Activated CD8-positive, alpha-beta memory T cell treated with anti-CD3 and anti-CD28 coated beads for 4 hours (primary cell): ENCODE measurements at regions not wholly inside any gene's neighbourhood (a gene's known extent, or its start where the extent isn't known, plus 50 kb on each side); places are given as distances from the start of the nearest gene placed in this dataset.

ENCODE experiments used
- DNase-seq, 2 donors: peaks; one replicate each; pipeline ENCODE4 v3.0.0-alpha.2; 2020; ENCODE audit warnings: low read depth in 2 of 2

DNA sequence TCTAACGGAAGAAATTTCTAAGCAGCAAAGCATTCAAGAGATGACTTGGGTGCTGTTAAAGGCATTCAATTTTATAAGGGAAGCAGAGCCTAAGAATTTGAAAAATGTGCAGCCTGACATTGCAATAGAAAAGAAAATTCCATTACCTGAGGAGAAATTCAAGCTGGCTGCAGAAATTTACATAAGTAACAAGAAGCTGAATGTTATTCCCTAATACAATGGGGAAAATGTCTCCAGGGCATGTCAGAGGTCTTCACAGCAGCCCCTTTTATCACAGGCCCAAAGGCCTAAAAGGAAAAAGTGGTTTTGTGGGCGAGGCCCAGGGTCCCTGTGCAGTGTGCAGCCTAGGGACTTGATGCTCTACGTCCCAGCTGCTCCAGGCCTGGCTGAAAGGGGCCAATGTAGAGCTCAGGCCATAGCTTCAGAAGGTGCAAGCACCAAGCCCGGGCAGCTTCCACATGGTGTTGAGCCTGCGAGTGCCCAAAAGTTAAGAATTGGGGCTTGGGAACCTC is 306.7 kb downstream of the RDH14 start:
- DNase-seq, result no peak

- DNase-seq, result no peak
Measured at GRCh38 chr2:18251486-18251885, 309.0 kb downstream of the RDH14 start.

DNA sequence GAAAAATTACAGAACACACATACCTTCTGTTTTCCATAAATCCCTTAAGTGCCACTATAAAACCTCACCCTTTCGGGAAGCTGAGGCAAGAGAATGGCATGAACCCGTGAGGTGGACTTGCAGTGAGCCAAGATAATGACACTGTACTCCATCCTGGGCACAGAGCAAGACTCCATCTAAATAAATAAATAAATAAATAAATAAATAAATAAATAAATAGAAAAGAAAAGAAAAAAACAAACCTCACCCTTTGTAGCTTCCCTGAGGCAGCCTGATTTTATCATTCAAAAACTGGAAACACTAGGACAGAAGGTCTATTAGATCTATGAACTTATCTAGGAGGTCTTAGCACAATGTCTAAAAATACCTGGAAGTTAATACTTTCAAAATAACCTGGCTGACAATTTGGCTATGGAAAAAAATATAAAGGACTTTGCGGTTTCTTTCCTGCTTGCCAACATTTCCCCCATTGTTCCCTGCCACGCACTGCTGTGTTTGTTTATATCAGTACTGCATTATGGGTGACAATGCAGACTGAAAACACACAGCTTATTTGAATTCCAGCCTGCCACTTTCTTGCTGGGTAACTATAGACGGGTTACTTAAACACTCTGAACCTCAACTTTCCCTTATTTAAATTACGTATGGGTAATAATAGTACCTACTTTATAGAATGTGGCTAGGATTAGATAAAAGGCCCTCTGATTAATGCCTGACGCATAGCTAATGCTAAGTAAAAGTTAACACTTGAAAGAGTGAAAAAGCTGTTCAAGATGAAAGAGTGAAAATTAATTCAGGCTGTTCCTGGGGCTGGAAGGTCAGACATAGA is 313.0 kb downstream of the RDH14 start:
- DNase-seq, result no peak

DNA sequence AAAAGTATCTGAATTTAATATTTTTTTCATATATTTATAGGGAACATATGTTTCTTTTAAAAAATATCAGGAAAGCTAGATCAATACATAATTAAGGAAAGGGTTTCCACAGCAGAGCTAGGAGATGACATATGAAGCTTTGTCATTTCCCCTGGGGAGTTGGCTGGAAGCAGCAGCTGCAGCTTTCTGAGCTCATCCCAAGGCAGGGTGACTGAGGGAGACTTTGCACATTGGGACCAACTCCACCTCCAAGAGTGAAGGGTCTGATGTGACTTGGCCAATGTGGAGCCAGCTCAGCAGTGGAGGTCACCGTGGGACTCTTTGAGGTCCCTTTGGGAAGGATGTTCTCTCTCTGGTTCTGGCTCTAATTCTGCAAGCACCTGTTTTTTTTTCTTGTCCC is 315.1 kb downstream of the RDH14 start:
- no peak for DNase-seq

- no peak for DNase-seq
Measured at GRCh38 chr2:18244845-18245244, 315.6 kb downstream of the RDH14 start.

- no peak for DNase-seq
Measured at GRCh38 chr2:18243816-18244215, 316.6 kb downstream of the RDH14 start.

GRCh38 chr2:18242716-18243115 is 317.7 kb downstream of the RDH14 start:
- DNase-seq, result no peak

DNA sequence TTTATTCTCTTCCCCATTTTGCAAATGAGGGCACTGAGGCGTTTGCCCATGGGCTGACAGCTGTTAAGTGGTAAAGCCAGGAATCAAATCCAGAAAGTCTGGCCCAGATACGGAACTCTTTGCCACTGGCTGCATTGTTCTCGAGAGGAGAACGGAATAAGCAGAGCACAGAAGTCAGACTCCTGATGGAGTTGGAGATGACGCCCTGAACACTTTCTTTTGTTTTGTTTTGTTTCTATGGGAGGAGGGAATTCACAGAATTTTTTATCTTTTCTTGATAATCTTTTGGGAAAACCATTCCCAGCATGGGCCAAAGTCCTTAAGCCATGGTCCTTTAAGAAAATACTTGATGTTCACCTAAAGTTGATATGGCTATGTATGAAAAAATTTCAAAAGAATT is 322.2 kb downstream of the RDH14 start:
- DNase-seq, result no peak

- DNase-seq, result no peak
Measured at GRCh38 chr2:18237298-18237697, 323.2 kb downstream of the RDH14 start.

DNA sequence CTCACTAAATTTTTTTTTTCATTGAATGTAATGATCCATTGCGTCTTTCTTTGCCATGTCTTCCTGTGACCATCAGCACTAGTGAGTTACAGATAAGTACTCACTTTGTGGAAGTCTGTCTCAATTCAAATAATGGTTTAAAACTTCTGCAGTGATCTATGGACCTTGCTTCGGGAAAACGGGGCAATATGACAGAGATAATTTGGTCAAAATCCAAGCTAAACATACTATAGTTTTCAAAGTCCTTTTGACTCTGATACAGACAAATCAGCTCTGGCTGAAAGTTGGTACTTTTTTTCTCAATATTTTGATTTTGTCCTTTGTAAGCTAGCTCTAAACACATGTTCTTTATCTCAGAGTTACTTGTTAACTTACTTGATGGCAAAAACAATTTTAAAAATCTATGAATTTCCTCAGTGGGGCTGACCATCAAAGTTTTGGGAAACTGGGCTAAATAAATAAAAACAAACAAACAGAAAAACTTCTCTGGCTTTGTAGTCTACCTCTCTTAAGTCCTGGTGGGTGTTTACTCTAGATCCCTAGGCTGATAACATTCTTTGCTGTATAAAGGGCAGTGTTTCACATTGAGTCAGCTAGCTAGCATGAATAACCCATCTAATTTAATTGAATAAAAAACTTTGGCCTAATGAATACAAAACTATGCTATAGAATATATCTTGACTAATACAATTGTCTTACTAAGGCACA is 327.6 kb downstream of the RDH14 start:
- no peak for DNase-seq

DNA sequence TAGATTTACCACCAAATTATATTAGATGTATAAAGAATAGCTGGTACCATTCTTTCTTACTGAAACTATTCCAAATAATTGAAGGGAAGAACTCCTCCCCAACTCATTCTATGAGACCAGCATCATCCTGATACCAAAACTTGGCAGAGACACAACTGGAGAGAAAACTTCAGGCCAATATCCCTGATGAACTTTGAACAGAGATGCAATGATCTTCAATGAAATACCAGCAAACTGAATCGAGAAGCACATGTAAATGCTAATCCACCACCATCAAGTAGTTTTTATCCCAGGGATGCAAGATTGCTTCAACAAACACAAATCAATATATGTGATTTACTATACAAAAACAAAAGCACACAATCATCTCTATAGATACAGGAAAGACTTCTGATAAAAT is 329.8 kb downstream of the RDH14 start:
- DNase-seq, result no peak

DNA sequence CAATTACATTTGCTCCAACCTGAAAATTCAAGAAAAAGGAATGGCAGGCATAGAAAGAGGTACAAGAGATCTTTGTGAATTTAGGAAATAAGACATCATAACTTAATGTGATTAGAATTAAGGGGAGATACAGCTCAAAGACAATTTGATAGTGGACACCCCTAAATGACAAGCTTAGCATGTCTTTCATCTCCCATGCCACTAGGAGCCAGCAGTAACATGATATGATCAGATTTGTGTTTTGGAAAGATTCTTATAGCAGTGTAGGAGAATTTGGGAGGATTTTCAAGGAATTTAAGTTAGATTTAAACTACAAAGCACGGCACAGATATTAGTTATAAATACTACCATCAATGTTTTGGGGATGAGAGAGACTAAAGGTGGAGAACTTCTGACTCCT is 340.8 kb downstream of the RDH14 start:
- DNase-seq, result no peak

- no peak for DNase-seq
Measured at GRCh38 chr2:18218160-18218933, 339.9 kb downstream of the KCNS3 start.

- DNase-seq, result no peak
Measured at GRCh38 chr2:18214936-18215335, 336.5 kb downstream of the KCNS3 start.

- DNase-seq, result no peak
Measured at GRCh38 chr2:18213986-18214385, 335.5 kb downstream of the KCNS3 start.

DNA sequence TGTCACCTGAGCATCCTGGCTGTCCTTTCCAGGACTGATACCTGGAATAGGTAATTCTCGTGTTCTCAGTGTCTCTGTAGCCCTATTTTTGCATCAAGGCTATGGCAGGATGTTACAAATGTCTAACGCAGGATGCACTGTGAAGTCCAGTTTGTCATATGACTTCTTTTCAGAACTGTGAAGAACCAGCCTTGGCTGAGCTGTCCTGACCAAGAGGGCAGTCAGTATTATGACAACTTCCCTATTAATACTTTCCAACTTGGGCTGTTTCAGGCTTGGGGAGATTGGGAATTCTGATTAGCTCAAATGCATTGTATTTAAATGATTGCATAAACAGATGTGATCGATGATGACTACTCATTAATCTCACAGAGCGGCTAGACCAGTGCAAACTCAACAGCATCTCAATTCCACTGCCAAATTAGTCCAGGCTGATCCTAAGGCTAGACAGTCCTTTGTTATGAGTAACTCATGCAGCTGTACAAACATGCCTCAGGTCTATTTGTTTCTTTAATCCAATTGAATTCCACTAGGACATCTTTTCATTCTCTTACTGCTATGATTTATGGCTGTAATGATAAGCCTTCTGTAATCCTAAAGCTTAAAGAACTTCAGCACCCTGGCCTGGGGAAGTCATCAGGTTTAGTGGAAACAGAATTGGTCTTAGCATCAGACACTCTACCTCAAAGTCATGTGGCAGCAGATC is 331.6 kb downstream of the KCNS3 start:
- no peak for DNase-seq

DNA sequence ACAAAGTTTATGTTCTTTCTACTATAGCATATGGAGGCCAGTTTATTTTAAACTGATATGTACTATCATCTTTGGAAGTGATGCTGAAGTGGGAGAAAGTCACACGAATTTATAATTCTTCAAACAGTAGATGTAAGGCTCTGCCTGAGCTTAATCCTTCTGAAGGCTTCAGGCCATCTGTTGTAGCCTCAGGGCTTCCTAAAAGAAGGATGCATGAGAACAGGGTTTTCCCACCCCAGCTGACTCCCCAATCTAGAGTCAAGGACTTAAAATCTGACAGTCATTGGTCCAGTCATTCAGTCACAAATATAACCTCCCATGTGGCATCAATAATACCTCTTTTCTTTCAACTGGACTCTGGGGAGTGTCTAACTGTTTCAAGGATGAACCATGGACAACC is 330.5 kb downstream of the KCNS3 start:
- no peak for DNase-seq

GRCh38 chr2:18200771-18201170 is 322.3 kb downstream of the KCNS3 start:
- DNase-seq, result no peak

- DNase-seq, result no peak
Measured at GRCh38 chr2:18198677-18199076, 320.2 kb downstream of the KCNS3 start.

- DNase-seq, result no peak
Measured at GRCh38 chr2:18194161-18194560, 315.7 kb downstream of the KCNS3 start.

DNA sequence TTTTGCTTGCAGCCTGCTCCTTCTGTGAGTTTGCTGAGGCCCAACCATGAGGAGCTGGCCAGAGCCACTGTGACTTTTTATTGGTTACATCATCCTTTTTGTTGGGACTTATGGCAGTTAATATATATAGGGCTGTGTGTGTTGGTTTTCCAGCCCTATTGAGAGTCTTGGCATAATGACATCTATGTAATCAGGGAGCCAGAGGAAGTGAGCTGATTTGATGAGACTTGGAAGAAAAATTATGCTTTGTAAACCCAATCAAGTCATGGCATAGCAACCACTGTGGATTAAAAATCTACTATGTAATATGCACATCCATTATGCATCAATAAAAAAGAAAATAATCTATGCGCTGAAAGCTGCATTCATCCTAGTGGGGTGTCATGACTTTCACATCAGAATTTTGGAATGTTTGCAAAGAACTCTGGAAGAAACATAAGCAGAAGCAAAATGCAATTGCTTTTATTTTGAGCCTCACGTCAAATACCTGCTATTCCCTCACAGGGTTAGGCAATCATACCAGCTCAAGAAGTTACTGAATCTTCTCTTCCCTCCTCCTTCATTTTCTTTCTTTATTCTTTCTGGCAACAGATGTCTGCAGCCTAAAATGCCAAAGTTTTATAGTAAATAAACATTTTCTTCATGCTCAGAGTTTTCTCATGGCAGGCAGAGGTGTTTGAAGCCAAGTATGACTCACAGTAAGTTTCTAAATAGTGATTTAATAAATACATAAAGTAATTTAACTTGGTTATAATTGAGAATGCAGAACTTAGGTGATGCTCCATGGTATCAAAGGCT is 308.5 kb downstream of the KCNS3 start:
- no peak for DNase-seq
